Fibroblast of lung (primary cell): ENCODE measurements at regions not wholly inside any gene's neighbourhood (a gene's known extent, or its start where the extent isn't known, plus 50 kb on each side); places are given as distances from the start of the nearest gene placed in this dataset.

ENCODE experiments used
- CTCF ChIP-seq, 2 donors: IDR thresholded peaks in 1 of 2; conservative IDR thresholded peaks in 1 of 2; 1 replicate in 1 of 2; 2 replicates in 1 of 2; pipeline ENCODE4 v1.5.1; 2011 to 2012; ENCODE audit warnings: low read length in 2 of 2, control low read depth in 1 of 2, inconsistent platforms in 1 of 2, low read depth in 1 of 2, mild to moderate bottlenecking in 1 of 2
- EZH2 ChIP-seq: IDR thresholded peaks from 2 replicates; pipeline ENCODE4 v1.5.1; 2012; ENCODE audit warnings: low read length, control low read depth, mild to moderate bottlenecking; ENCODE audit errors: missing control alignments

- TF ChIP-seq EZH2 = no peak
- no peak for TF ChIP-seq CTCF (conservative IDR thresholded peaks at IDR 0.05 in 1 of 2, IDR thresholded peaks at IDR 0.05 in 1 of 2; ENCODE audit: low read depth in 1 of 2, low read length in 2 of 2)
Measured at GRCh38 chr6:149248693-149249369, 68.7 kb upstream of the TAB2 start.
